ENCODE measurements at regions not wholly inside any gene's neighbourhood (a gene's known extent, or its start where the extent isn't known, plus 50 kb on each side); places are given as distances from the start of the nearest gene placed in this dataset.

DNA sequence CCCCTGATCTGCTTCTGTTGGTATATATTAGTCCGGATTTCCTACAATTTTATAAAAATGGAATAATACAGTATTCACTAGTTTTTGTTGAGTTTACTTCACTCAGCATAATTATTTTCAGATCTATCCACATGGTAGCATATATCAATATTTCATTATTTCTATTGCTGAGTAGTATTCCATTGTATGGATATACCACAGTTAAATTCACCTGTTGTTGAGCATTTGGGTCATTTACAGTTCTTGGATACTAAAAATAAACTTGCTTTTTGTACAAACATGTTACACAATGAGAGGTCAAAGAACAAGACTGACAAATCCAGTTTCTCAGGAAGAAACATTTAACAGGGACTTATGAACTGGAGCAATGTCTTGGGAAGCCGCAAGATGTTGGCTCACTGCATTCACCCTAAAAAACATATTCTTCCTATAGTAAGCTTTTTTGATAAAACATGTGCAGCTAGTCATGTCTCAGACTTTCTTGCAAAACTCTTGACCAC lies 126.9 kb upstream of the HS3ST2 start:
- H3K23ac ChIP-seq (ENCODE audit: insufficient read length, low read depth, low read length): no peak overlapping the region
- H2BK120ac ChIP-seq (ENCODE audit: low read depth, low read length, poor library complexity, severe bottlenecking): no peak overlapping the region
- Mint-ChIP-seq H3K9me3 (peaks cover 13% of the 10 kb centered on the region in 2 experiments), H3K4me1 (peaks cover 7 to 9% of the 10 kb centered on the region in 2 experiments), H3K27ac (no peak overlapping the region), H3K4me3 (no peak overlapping the region), H3K27me3 (ENCODE audit: low read depth) (no peaks in the 10 kb centered on the region), H3K36me3 (ENCODE audit: insufficient read depth in 1 of 3, low read depth in 3 of 3) (peaks cover 6 to 13% (median 8%) of the 10 kb centered on the region in 3 experiments; a peak in 6 of 7 replicates)
- no peaks in the 10 kb centered on the region for H3K27me3 ChIP-seq (ENCODE audit: insufficient read depth, low read length)
- no peak overlapping the region for H2BK12ac ChIP-seq (ENCODE audit: insufficient read length, low read depth, low read length)
- H3K79me1 ChIP-seq (ENCODE audit: insufficient read depth, low read depth, low read length, poor library complexity, severe bottlenecking): no peaks in the 10 kb centered on the region
- H3K9ac ChIP-seq (ENCODE audit: extremely low read depth, insufficient read length, low read length): no peak overlapping the region
- H3K56ac ChIP-seq (ENCODE audit: insufficient read length, low read depth, low read length): no peak overlapping the region
- H3K79me2 ChIP-seq (ENCODE audit: insufficient read depth, low read length): no peaks in the 10 kb centered on the region
- H4K91ac ChIP-seq (ENCODE audit: insufficient read length, low read depth, low read length): no peak overlapping the region
- TF ChIP-seq, protein P1, sequence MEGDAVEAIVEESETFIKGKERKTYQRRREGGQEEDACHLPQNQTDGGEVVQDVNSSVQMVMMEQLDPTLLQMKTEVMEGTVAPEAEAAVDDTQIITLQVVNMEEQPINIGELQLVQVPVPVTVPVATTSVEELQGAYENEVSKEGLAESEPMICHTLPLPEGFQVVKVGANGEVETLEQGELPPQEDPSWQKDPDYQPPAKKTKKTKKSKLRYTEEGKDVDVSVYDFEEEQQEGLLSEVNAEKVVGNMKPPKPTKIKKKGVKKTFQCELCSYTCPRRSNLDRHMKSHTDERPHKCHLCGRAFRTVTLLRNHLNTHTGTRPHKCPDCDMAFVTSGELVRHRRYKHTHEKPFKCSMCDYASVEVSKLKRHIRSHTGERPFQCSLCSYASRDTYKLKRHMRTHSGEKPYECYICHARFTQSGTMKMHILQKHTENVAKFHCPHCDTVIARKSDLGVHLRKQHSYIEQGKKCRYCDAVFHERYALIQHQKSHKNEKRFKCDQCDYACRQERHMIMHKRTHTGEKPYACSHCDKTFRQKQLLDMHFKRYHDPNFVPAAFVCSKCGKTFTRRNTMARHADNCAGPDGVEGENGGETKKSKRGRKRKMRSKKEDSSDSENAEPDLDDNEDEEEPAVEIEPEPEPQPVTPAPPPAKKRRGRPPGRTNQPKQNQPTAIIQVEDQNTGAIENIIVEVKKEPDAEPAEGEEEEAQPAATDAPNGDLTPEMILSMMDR (conservative IDR thresholded peaks at IDR 0.05): no peak
- WGBS (ENCODE audit: extremely low coverage, insufficient read length, low lambda C conversion rate): no CpG with 5 or more reads among the region's 2 CpGs
- H3K4ac ChIP-seq (ENCODE audit: low read depth, low read length): no peak overlapping the region
- no peak overlapping the region for H2BK20ac ChIP-seq (ENCODE audit: low read depth, low read length, poor library complexity, severe bottlenecking)
- DNase-seq: no peak
- no peak overlapping the region for H2BK15ac ChIP-seq (ENCODE audit: low read depth, low read length)
- H4K20me1 ChIP-seq (ENCODE audit: control insufficient read depth, insufficient read depth, insufficient read length): no peaks in the 10 kb centered on the region
- H3K23me2 ChIP-seq (ENCODE audit: insufficient read length, low read depth, low read length, poor library complexity, severe bottlenecking): no peaks in the 10 kb centered on the region
- no peak overlapping the region for H2AFZ ChIP-seq (ENCODE audit: low read length)
- H3K18ac ChIP-seq (ENCODE audit: insufficient read length, low read depth, low read length): no peak overlapping the region
- H3K14ac ChIP-seq (ENCODE audit: insufficient read depth, low read length): no peak overlapping the region
- H3K27ac ChIP-seq (ENCODE audit: insufficient read length, low read depth, low read length): no peak overlapping the region
- no peak overlapping the region for H2BK5ac ChIP-seq (ENCODE audit: insufficient read length, low read length)
- H3K9me3 ChIP-seq (ENCODE audit: control insufficient read depth, low read depth, low read length): peaks cover 4% of the 10 kb centered on the region
- no peak overlapping the region for H4K8ac ChIP-seq (replicated peaks; ENCODE audit: insufficient read length, low read depth, low read length)
- H3K4me1 ChIP-seq (ENCODE audit: insufficient read depth, low read length): no peaks in the 10 kb centered on the region
- H3K4me2 ChIP-seq (ENCODE audit: insufficient read depth, insufficient read length, low read length): no peak overlapping the region
- no peak overlapping the region for H3T11ph ChIP-seq (ENCODE audit: low read length)
- no peak overlapping the region for H2AK5ac ChIP-seq (ENCODE audit: insufficient read length, low read length)
- no peak overlapping the region for H4K5ac ChIP-seq (ENCODE audit: insufficient read length, low read depth, low read length)
